GM06990 (cell line): ENCODE measurements at regions not wholly inside any gene's neighbourhood (a gene's known extent, or its start where the extent isn't known, plus 50 kb on each side); places are given as distances from the start of the nearest gene placed in this dataset.

ENCODE experiments used
- DNase-seq: peaks from one replicate; pipeline ENCODE4 v3.0.0-alpha.2; 2011; ENCODE audit not compliant: insufficient read length; ENCODE audit errors: extremely low read depth
- H3K27me3 ChIP-seq: replicated peaks from 2 replicates; pipeline ENCODE4 v1.6.0; 2011; ENCODE audit warnings: low read length; ENCODE audit not compliant: control insufficient read depth, insufficient read depth
- H3K36me3 ChIP-seq: 2 replicates; pipeline ENCODE4 v1.5.1; 2011; ENCODE audit warnings: low read length; ENCODE audit not compliant: control insufficient read depth, insufficient read depth
- H3K4me3 ChIP-seq: replicated peaks from 2 replicates; pipeline ENCODE4 v1.5.1; 2011; ENCODE audit warnings: low read depth, mild to moderate bottlenecking, control low read depth, low read length
- CTCF ChIP-seq: IDR thresholded peaks from 2 replicates; pipeline ENCODE4 v1.5.1; 2011; ENCODE audit warnings: low read length, control low read depth, mild to moderate bottlenecking, inconsistent platforms; ENCODE audit not compliant: insufficient read depth, poor library complexity, severe bottlenecking

DNA sequence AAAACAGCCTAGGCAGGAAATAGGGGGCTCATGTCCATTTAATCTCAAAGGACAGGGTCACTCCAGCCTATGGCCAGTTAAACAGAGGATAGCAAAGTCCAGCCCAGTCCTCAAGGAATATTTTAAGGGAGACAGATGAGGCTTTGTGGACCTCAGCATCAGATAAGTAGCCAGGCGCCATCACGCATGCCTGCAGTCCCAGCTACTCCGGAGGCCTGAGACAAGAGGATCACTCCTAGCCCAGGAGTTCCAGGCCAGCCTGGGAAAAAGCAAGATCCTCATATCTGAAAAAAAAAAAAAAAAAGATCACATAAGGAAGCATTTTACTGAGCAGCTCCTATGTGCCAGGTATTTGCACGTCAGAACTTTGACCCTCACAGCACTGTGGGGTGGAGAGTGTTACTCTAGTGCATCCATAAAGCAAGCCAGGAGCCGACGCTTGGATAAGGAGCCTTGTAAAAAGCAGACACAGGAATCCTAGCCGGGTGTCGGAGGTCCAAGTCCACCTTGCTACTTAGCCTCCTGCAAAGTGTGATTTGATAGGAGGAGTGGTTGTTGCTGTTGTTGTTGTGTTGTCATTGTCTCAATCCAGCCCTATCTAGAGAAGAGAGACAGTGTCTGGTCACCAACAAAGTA is 61.8 kb upstream of the DOCK1 start:
- DNase-seq = no peak
- TF ChIP-seq CTCF = no peak
- H3K4me3 ChIP-seq = no peak overlapping the region
- H3K27me3 ChIP-seq = no peaks in the 10 kb centered on the region
- H3K36me3 ChIP-seq = no peaks in the 10 kb centered on the region

- DNase-seq = no peak
- TF ChIP-seq CTCF = no peak
- no peaks in the 10 kb centered on the region for H3K36me3 ChIP-seq
- H3K4me3 ChIP-seq = no peak overlapping the region
- no peaks in the 10 kb centered on the region for H3K27me3 ChIP-seq
Measured at GRCh38 chr10:126844406-126844805, 60.8 kb upstream of the DOCK1 start.

DNA sequence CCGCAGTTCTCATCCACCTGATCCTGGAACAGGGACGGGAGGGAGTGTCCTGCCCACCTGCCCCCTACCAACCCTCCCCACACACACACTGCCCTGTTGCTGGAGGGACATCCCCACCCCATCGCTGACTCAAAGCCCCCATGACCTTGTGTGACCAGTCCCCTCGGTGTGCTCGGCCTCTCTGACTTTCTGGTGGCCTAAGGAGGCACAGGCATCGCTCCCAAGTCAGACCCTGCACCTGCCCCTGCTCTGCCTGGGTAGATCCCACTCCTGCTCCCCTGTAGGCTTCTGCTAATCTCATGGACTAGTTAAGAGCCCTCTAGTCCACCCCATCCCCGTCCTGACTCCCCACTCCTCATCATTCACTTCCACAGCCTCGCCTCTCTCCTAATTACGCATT is 58.8 kb upstream of the DOCK1 start:
- no peak for TF ChIP-seq CTCF
- Histone ChIP-seq H3K36me3 (no peaks in the 10 kb centered on the region), H3K4me3 (no peak overlapping the region), H3K27me3 (no peaks in the 10 kb centered on the region)
- no peak for DNase-seq

GRCh38 chr10:126846959-126847358 is 58.3 kb upstream of the DOCK1 start:
- Histone ChIP-seq H3K4me3 (no peak overlapping the region), H3K27me3 (no peaks in the 10 kb centered on the region), H3K36me3 (no peaks in the 10 kb centered on the region)
- no peak for DNase-seq
- no peak for TF ChIP-seq CTCF

DNA sequence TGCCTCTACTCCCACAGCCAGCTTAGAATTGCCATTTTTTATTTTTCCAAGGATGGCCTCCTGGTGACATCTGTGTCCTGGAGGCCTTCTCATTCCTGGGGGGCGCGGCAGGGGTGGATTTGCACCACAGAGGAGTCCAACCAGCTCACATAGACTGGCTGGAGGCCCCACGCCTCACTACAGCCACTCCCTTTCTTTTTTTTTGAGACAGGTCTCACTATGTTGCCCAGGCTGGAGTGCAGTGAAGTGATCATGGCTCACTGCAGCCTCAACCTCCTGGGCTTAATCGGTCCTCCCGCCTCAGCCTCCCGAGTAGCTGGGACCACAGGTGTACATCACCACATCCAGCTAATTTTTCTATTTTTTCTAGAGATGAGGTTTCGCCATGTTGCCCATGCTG is 57.6 kb upstream of the DOCK1 start:
- Histone ChIP-seq H3K4me3 (no peak overlapping the region), H3K36me3 (no peaks in the 10 kb centered on the region), H3K27me3 (no peaks in the 10 kb centered on the region)
- TF ChIP-seq CTCF = no peak
- no peak for DNase-seq

- no peak for TF ChIP-seq CTCF
- Histone ChIP-seq H3K4me3 (no peak overlapping the region), H3K27me3 (no peaks in the 10 kb centered on the region), H3K36me3 (no peaks in the 10 kb centered on the region)
- no peak for DNase-seq
Measured at GRCh38 chr10:126849646-126850045, 55.6 kb upstream of the DOCK1 start.
